SKM-1 treated with dmso at 0.1 percent for 144 hours (cell line): ENCODE measurements at regions not wholly inside any gene's neighbourhood (a gene's known extent, or its start where the extent isn't known, plus 50 kb on each side); places are given as distances from the start of the nearest gene placed in this dataset.

ENCODE experiments used
- DNase-seq: peaks from one replicate; lab custom pipeline; 2025; ENCODE audit not compliant: unreplicated experiment; lab: John Stamatoyannopoulos, UW

DNA sequence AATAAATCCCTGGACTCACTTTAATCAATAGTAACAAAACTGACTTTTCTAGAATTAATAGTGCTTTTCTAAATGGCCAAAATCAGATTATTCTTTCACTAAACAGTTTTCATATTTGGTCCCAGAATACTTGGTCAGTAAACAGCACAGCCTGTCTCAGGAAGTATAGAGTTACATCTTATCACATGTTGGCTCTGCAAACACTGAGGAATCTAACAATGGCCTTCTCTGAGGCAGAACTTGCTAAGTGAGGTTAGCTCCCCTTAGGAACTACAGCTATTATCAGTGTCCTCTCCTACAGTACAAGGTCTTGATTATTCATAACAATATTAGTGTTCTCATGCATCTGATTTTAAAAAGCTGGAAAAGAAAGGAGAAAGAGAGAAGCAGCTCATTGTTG, 1622.8 kb downstream of the HACE1 start:
- no peak for DNase-seq

DNA sequence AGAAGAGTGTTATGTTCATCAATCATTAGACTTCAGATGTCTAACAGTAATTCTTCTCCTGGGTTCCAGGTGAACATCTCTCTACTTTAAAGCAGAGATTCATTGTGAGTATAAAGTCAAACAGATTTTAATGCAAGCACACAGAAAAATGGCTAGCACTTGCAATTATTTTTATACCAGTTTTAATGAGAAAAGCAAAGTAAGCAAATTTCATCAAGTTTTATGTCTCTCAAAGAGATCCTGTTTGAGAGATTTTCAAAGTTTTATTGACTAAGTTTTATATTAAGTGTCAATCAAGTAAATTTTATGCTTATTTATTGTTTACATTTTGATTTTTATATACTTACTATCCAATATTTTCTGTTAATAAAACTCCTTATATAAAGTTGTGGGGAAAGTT, 1628.5 kb downstream of the HACE1 start:
- no peak for DNase-seq

DNA sequence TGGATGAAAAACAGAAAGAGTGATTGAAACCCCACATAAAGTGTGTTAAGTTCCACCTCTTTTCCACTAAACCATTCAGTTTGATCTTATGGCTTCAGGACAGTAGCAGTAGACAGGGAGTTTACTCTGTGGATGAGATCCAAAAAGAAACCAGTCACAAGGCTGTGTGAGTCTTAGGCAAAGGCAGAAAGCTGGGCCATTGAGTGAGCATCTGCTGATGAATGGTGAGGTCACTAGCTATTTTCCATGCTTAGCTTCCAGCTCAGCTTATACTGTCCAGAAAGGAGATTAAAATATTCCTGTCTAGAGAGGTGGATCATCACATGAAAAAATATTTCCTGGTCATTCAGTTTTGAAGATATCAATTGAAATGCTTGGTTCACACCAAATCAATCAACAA, 1643.9 kb downstream of the HACE1 start:
- no peak for DNase-seq

DNA sequence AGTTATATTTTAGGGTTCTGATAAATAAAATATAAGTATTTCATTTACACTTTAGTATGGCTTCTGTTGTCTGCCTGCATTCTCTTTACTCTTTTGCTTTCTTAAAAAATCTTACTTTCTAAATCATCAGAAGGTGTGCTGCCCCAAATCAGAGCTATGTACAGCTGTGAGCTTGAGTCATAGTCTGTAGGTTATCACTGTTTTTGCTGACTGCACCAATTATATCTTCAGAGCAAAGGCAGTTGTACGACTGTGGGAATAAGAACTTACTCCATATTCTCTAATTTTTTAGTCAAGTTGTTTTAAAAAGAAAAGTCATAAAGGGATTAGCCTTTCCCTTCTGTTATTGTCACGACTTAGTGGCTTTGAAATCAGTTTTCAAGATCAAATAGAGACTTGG, 1649.0 kb downstream of the HACE1 start:
- DNase-seq, result no peak

DNA sequence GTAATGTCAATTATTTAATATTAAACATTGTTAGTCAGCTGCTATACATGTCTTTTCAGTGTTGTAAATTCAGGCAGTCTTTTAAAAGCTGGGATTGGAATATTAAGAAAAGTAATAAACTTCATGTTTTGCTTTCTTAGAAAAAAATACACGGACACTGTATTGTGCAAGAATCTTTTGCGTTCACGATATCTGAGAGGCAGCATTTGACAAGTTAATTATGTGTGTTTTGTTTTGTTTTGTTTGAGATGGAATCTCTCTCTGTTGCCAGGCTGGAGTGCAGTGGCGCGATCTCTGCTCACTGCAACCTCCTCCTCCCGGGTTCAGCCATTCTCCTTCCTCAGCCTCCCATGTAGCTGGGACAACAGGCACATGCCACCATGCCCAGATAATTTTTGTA, 1661.3 kb downstream of the HACE1 start:
- DNase-seq, result no peak

DNA sequence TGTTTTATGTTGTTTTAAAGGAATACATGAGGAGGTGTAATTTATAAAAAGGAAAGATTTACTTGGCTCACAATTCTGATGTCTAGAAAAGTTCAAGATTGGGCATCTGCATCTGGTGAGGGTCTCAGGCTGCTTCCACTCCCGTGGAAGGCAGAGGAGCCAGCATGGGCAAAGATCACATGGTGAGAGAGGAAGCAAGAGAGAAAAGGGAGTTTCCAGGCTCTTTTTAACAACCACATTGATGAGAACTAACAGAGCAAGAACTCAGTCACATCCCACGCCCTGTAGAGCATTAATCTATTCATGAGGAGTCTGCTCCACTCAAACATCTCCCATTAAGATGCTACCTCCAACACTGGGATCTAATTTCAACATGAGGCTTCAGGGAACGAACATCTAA, 1666.3 kb downstream of the HACE1 start:
- DNase-seq, result no peak

- no peak for DNase-seq
Observed at GRCh38 chr6:103191391-103192093, 1668.2 kb downstream of the HACE1 start.

DNA sequence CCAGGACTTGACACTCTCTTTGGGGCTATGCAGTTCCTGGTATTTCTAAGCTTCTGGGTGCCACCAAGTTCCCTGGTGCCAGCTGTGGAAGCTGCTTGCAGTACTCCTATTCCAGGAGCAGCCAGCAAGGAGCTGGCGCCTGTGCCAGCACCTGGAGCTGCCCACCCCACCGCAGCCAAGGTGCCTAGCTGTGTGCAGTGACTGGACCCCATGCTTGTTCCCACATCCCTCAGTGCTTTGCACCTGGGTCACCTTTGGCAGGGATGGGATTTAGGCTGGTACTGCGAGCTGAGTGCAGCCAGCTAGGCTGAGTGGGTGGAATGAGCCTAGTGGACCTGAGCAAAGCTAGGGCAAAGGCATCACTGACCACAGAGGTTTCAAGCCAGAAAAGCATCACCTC, 1674.9 kb downstream of the HACE1 start:
- DNase-seq, result no peak

DNA sequence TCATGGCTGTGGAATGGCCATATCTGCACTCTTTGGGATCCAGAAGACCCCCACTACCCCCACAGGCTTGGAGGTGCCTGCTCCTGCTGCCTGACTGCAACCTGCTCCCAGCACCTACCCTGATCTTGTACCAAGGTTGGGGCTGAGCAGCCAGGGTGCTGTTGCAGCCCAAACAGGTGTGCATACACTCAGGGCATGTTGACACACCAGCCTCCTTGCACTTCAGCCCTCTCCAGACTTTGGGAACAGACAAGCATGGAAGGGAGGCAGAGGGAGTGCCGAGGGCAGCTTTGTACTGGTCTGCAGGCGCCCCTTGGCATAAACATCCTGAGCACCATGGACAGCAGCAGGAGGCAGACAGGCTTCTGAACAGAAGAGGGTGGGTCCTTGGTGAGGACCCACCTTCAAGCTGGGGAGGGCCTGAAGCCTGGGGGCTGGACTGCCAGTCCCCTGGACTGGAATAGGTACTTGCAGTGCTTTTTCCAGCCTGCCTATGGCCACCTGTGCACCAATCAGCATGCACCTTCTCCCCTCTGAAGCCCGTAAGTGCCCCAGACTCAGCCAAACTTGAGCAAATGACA, 1675.8 kb downstream of the HACE1 start:
- DNase-seq, result no peak

DNA sequence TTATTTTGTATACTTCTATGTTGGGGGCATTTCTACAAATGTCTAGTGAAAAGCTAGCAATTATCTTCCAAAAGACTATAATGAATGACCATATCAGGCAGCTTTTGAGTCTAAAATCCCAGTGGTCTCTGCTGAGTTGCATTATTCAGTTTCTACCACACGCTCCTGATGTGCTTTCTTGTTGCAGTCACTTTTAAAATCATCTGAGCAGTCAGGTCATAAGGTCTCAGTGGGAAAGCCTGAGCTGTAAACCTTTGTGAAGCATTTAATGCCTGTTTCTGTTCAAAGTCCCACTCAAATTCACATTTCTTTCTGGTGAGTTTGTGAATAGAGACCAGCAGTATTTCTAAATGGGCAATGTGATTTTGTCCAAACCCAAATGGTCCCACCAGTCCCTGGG, 1681.5 kb downstream of the HACE1 start:
- DNase-seq, result no peak

DNA sequence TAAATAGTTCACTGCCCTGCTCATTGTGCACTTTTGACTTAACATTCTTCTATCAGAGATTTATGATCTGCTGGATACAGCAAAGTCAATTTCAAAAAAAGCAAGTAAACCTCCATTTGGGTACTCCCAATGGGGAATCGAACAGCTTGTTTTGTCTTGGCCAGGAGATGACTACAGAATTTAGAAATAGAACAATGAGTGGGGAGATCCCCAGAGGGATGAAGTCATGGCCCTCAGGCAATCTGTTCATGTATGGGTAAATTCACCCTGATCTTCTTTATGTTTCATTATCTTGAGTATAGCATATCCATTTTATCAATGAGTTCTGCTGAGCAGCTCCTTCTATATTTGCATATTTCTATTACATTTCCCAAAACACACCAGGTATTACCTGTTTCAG, 1681.9 kb downstream of the HACE1 start:
- no peak for DNase-seq

GRCh38 chr6:103175056-103175455, 1684.7 kb downstream of the HACE1 start:
- DNase-seq, result no peak

DNA sequence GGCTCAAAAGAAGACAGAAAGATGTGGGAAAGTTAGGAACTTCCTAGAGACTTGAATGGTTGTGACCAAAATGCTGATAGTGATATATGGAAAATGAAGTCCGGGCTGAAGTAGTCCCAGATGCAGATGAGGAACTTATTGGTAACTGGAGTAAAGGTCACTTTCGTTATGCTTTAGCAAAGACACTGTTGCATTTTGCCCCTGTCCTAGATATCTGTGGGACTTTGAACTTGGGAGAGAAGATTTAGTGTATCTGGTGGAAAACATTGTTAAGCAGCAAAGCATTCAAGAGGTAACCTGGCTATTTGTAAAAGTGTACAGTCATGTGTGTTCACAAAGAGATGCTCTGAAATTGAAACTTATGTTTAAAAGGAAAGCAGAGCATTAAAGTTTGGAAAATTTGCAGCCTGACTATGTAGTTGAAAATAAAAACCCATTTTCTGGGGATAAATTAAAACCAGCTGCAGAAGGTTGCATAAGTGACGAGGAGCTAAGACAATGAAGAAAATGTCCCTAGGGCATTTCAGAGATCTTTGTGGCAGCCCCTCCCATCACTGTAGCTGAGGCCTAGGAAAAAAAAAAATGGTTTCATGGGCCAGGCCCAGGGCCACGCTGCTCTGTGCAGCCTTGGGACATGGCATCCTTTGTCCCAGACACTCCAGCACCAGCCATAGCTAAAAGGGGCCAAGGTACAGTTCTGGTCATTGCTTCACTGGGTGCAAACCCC, 1692.2 kb downstream of the HACE1 start:
- DNase-seq, result no peak

DNA sequence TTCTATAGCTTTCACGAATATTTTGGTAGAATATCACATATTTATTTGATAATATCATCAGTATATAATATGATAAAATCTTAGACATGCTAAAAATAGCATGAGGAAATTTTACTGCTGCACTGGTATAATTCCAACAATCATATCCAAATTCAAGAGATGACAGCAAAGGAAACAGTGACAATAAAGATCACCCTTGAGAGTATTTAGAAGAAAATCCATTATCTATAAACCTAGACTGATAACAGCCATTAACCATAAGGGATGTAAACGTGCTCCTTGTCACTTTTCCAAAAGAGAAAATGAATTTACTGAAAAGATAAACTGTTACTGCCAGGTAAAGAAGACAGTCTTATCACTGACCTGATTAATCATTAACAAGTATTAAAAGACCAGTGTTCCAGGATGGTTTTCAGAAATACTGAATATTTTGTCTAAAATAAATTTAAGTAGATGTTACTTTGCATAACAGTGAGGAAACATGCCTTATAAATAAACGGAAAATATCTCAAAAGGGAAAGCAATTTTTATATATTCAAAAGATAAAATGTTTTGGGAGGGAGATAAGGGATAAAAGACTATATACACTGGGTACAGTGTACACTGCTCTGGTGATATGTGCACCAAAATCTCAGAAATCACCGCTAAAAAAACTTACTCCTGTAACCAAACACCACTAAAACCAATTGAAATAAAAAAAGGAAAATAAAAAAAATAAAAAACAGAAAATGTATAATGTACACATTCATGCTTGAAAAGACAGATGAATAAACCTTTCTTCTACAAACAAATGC, 1704.7 kb downstream of the HACE1 start:
- DNase-seq, result no peak

- no peak for DNase-seq
Observed at GRCh38 chr6:103153016-103153415, 1706.7 kb downstream of the HACE1 start.

DNA sequence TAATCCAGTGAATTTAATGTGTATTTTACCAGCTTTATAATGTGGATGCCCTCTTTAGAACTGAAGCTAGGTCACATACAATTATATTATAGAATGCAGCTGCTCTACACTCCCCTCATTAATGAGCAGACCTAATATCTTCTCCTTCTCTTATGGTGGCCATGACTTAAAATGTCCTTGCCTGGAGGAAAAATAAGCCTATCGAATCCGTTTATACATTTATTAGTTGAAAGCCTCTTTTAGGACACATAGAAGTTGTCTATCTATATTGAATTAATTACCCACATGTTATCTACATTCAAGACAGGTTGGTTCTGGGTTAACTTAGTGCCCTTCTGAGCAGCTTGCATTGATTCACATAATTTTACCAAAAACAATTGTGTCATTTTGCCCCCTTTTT, 1716.8 kb downstream of the HACE1 start:
- no peak for DNase-seq

GRCh38 chr6:103140308-103141027, 1719.3 kb downstream of the HACE1 start:
- DNase-seq, result no peak

DNA sequence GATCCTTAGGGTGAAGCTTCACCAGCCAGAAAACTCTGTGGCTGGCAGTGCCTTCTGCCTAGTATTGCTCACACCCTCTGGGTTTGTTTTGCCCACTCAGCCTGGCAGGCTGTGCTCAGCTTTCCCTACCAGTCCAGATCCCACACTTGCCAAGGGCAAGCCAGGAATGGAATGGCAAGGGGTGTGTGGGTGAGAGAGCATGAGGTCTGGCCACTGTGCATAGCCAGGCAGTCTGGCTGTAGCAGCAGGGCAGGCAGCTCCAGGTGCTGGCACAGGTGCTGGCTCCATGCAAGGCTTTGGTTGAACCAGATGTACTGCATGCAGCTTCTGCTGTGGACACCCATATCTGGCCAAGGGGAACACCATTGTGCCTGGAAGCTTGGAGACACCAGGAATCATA, 1720.3 kb downstream of the HACE1 start:
- no peak for DNase-seq

GRCh38 chr6:103124471-103124870, 1731.0 kb downstream of the GRIK2 start:
- no peak for DNase-seq

DNA sequence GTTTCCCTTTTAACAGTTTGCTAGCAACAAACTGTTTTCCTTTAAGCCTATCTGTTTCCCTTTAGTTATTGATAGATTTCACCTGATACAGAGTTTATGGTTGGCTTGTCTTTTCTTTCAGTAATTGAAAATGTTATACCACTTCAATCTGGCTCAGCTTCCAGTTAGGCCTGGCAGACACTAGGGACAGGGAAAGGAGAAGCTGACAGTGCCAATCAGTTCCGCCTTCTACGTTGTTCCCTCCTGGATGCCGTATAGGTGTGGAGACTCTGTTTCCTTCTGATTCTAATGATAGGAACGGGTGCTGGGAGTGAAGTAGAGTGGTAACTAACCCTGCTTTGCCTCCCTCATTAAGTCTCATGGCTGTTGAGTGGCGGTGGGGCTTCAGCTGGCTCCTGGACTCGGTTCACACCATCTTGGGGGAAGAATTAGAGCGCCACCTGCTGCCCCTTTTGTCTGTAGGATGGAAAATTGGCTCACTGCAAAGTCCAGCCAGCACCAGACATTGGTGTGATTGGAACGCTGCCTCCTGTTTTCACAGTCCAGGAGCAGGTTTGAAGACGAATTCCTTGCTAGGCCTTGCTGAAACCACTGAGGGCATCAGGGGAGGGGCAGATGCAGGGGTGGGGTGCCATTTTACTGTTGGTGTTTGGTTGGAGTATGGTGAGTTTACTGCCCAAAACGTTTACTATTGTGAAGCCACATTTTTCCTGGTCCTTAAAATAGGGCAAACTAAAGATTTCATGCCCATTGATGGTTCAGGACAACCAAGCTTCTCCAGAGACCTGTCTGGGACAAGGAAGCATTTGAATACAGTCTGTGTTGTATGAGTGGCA, 1729.5 kb downstream of the GRIK2 start:
- peak; percentile 34 for DNase-seq
